Stimulated activated CD4-positive, alpha-beta T cell treated with anti-CD3 and anti-CD28 coated beads, Interleukin-4, amount 100 ng/mL, for 24 hours (primary cell): ENCODE measurements at regions not wholly inside any gene's neighbourhood (a gene's known extent, or its start where the extent isn't known, plus 50 kb on each side); places are given as distances from the start of the nearest gene placed in this dataset.
A peak's percentile ranks its signal among the peaks of the same experiment; 100 is the strongest.

Source experiments
- DNase-seq: peaks from one replicate; pipeline ENCODE4 v3.0.0-alpha.2; 2020

DNA sequence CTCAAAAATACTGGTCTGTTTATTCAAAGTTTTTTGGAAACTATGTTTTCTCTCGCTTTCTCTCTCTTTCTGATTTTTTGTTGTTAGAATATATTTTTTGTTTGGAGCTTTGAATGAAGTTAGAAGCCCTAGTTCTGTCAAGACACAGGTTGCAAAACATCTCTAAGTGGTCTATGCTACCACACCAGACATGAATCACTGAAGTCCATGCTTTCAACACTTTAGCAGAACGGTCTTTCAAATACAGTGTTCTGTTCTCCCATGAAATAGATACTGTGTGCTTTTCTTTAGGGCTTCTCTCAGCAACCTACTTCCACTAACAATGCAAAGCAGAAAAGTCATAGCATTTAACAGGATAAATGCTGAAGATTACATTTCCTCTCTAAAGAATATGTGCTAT is 392.5 kb downstream of the TMEM167A start:
- DNase-seq: no peak

DNA sequence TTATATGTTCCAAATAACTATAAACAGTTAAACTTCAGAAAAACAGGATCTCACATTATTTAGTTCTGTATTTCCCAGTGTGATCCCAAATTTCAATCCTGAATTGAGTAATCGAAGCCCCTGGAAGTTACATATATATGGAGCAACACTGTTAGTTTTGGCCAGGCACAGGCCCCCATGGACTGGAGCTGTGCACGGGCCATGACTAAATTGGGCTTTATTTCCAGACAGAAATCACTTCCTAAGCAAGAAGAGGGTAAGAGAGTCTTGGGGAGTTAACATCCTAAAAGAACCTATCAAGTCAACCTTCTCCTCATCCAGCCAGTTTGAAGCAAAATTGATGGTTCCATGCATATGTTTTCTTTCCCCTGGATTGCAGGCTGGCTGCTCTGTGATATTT is 393.0 kb downstream of the TMEM167A start:
- no peak for DNase-seq

DNA sequence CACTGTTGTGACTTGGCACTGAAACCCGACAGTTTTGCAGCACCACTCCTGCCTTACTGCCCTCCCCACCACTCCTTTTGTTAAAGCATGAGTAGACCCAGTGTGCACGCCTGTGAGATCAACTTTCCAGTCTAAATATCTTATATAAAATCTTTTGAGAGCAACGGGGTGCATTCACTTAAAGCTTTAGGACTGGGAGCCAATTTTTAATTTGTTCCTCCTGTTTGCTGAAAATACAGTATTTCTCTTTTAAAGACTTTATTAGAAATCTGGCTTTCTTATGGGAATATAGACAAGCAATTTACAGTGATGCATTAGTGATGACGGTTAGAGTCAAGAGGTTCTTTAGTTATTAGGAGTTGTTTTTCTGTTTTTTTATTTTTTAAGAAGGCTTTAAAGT is 397.5 kb downstream of the TMEM167A start:
- DNase-seq: no peak

DNA sequence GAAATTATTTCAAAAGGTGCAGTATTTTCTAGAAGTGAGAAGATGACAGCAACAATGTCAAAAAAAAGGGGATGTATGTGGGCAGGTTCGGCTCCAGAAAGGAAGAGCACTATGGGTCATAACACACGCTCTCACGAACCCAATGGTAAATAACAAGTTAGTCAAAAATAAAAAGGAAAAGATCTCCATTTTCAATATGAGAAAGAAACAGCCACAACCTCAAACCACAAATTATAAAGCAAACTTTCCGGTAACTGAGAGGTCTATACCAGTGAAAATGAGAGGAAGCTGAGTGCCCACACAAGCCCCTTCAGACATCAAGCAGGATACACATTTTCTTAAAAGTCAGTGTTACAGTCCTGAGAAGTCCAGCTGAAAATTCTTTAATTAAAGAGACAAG is 398.5 kb upstream of the RPS23 start:
- DNase-seq: peak; percentile 25

DNA sequence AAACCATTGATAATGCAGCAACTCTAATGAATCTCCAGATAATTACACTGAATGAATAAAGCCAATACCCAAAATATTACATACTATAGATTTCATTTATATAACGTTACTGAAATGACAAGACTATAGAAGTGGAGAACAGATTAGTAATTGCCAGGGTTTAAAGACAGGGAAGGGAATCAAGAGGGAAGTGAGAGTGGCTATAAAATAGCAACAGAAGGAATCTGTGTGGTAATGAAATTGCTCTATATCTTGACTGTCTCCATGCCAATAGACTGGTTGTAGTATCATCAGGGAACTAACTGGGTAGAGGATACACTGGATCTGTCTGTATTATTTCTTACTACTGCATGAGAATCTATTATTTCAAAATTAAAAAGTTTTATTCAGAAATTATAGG is 396.5 kb upstream of the RPS23 start:
- DNase-seq: no peak

DNA sequence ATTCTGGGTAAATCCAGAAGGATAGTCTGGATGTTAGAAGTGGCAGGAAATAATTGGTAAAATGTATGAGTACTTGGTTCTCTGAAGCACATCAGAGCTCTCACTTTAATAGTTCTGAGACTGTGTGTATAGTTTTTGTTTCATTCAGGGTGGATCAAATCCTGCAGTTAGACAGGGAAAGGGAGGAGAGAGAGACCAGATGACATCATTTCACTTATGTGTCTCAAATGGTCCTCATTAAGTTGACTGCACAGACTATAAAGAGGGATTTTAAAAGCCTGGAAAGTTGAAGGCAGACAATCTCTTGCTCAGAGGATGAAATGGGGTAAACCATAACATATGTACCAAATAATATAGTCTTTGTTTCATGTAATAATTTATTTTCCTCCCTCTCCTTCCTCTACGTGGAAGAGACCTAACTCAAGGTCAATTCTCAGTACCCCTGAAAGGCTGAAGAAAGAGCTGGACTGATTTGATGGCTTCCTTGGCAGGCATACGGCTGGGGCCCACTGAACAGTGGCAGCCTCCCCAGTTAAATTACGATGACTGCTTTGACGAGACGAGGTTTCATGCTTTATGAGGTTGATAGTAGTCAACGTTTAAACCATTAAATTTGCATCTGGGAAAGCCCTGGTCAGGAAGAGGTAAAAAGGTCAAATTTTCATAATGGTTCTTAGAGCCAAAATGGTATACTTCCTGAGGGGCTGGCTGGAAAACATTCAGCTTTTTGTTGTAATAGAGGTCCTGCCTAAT is 395.1 kb upstream of the RPS23 start:
- no peak for DNase-seq

DNA sequence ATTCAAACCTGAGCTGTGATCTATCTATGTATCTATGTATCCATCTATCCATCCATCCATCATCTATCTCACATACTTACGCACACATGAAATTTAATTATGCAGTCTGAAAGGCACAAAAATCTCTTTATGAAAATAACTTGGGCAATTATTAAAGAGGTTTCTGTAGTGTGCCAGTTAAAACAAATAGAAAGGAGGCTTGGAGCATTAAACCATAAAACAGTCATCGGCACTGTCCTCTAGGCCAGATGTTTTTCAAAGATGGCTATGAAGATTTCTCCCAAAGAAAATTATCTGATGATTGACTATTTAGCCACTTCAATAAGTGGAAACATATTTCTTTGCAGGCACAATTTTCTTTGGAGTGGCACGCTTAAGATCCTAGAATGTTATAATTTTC is 392.5 kb upstream of the RPS23 start:
- no peak for DNase-seq

DNA sequence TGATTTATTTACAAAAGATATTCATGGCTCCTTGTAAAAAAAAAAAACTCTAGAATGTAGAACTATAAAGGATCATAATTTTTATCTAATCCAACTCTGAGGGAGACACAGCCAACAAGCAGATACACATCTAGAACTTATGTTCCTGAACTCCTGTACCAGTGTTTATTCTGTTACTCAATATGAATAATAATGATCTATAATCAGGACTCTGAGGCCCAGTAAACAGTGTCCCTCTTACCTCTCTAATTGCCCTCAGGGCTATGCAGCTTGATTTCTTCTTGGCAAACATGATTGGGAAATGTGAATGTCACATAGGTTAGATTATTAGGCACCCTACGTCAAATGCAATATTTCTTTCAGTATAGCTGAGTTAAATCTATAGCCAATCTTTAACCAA is 391.6 kb upstream of the RPS23 start:
- no peak for DNase-seq

DNA sequence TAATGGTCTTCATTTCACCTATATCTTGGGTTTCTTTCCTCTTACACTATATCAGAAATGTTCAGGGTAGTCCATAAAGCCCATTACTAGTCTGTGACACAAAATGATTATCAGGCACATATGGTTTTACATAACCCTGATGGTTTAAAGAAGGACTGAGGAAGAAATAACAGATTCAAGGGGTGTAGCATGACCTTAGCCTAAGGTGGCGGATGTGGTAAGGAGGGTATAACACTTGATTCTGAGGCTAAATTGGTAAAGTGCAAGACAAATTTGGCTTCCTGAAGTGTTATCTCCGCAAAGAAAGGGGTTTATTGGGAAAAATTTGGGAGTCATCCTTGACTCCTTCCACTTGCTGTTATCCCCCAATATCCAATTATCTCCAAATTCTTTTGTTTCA is 388.2 kb upstream of the RPS23 start:
- no peak for DNase-seq

DNA sequence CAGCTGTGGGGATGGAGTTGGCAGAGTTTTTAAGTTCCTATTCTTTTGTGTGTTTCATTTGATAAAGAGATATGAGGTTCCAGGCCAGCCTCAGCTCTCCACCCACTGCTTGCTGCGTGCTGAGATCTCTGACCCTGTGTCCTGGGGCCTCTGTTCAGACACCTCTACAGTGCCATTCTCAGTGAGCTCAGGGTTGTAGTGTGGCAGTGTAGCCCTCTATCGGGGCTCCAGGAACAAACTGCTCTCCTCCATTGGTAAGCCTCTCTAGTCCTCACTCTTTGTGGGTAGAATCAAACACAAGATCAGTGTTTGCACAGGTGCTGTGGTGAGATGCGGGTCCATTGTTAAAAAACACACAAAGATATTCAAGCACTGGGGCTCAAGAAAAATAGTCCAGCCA is 386.6 kb upstream of the RPS23 start:
- DNase-seq: no peak

DNA sequence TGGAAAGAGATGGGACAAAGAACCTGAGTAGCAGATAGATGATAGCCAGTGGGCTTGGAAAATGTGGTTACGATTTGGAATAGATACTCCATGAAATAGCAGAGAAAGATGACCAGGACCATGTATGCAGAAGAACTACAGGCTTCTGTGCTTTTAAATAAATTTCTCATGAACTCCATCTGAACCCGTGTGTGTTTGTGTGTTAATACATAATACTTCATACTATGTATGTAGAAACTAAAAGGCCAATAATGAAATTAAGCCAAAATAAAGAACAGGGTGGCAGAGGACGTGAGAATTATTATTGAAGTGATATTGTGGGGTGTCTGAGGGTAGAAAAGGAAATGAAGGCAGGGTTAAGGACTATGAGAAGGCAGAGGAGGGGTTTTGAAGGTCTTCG is 385.1 kb upstream of the RPS23 start:
- DNase-seq: no peak

DNA sequence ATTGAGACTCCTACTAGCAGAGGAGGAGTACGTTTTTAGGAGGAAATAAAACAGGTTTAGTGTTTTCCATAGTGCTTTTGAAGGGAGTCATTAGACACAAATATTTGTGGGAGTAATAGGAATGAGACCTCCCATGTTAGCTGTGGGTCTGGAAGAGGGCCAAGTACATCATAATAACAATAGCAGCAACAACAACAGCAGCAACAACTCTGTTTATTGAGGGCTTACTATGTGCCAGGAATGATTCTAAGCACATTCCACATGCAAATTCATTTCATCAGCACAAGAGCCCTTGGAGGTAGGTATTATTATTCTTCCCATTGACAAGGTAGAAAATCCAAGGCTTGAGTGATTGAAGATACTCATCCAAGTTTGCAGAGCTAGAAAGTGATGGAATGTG is 384.2 kb upstream of the RPS23 start:
- no peak for DNase-seq

DNA sequence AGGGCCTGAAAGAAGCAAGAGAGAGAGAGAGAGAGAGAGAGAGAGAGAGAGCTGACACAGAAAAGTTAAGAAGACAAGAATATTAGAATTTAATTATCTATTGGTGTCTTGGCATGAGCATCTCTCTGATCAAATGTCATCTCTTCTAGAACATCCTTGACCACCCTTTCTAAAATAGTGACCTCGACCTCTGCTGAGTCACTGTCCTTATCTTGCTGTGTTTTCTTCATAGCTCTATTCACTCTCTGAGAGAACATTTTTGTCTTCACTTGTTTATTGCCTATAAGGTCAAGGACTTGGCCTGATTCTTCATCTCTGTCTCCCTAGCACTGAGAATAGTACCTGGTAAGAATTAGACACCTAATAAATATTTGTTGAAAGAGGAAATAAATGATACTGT is 383.8 kb upstream of the RPS23 start:
- no peak for DNase-seq

DNA sequence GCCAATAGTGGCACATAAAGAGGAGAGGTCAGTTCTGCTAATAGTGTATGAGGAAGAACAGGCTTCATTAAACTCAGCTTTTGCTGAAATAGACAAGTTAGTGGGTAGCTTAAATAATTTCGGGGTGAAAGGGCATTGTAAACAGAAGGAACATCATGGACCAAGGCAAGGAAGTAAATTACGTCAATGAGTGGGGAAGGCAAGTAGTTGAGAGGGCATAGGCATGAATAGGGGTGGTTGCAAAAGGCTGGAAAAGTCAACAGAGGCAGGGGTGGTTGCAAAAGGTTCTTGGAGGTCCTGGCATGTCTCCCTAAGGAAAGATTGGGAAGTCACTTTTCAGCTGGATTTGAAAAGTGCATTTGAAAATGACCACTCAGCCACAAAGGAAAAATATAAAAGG is 383.3 kb upstream of the RPS23 start:
- no peak for DNase-seq

DNA sequence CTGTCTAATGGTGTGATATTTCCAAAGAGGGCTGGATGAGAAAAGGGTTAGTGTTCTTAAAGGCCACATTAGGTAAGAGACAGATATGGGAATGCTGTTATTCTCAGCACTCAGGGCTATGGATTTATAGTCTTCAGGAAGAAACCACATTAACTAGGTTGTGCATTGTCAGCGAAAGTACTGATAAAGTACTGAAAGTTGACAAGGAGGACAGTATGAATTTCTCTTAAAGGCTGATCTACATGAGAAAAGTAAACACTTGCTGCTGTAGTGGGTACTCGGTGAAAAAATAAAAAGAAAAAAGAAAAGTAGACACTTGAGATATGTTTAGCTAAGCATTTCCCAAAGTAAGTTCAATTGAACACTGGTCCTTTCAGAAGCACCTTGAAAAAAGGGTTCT is 381.0 kb upstream of the RPS23 start:
- DNase-seq: no peak

DNA sequence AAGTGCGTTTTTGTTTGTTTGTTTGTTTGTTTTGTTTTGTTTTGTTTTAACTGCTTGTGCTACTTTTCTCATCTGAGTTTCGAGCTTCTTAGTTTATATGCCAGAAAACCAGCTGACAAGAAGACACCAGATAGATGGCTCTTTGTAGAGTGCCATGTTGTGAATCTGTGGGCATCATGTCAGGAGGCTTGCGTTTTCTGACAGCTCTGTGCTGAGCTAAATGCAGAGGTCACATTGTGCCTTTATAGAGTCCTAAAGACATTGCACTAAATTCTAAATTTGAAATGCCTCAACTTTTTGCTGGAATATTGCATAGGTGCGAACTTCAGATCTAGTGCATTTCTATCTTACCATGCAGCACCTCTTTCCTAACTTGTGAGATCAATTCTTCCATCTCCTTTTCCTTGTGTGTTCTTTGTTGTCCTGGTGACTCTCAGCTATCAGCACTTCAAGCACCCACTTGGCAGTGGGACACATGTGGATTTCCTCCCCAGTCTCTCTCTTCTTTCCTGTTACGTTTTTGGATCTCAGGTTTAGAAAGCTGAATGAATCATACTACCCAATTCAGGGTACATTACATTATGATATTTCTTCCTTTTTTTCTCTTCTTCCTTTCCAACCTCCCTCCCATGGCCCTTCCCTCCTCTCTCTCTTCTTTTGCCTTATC is 379.0 kb upstream of the RPS23 start:
- DNase-seq: no peak

DNA sequence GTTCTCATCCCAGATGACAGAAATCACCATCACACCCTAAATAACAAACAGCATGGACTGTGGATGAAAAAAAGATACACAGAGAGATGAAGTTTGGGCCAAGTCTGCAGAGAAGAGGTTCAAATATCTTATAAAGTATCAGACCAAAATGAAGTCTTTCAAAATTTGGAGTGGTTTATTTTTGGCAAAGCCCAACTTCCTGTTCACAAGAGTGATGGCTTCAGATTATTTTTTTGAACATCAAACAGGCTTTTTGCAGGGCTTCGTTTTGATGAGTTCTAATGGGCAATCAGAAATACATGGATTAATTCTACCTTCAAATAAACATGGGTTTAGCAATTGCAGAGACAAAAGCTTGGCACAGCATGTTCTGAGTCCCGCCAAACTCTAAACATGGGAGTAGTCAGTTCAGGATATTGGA is 378.2 kb upstream of the RPS23 start:
- no peak for DNase-seq

DNA sequence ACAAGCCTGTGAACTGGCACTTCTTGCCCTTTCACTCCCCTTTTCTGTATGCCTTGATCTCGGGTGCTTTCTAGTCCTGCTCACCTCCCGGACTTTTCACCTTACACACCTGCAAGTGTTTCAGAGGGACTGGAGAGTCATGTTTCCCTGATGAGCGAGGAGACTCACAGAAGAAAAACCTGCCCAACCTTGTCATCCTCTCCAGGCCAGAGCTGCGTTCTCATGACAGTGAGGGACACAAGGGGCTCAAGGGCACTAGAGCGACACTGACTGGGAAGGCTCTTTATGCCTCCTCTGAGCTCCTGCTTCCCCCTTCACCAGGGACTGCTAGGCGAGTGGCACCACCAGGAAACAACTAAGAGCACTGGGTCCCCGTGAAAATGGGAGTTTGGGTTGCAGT is 376.9 kb upstream of the RPS23 start:
- DNase-seq: no peak

DNA sequence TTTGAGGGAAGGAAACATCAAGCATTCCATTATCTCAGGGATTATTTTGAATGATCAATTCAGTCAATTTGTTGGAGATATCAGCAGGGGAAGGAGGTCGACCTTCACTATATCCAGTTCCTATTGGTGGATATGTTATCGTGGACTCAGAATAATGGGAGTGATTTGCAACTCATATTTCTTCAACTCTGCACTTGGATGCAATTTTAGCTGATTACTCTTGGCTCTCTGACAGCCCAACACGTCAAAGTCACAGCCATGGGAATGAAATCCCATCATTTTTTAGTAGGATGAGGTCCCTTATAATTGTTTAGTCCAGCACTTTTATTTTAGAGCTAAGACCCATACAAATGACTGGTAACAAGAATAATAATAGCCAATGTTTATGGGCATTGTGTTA is 371.8 kb upstream of the RPS23 start:
- no peak for DNase-seq

DNA sequence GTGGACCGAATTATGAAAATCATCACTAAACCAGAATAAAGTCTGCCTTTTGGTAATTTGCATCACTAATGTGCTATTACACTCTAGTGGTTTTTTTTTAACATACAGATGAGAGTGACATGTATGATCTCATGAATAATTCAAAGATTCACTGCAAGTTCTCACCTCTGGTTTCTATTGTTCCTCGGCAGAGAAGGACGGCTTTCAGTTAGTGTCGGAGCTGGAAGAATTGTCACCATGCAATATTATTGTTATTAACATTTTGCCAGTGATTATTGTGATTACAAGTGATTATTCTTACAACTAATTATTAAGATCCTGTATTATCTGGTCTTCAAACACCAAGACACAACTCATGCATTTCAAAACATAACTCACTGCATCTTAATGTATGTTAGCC is 366.6 kb upstream of the RPS23 start:
- no peak for DNase-seq

DNA sequence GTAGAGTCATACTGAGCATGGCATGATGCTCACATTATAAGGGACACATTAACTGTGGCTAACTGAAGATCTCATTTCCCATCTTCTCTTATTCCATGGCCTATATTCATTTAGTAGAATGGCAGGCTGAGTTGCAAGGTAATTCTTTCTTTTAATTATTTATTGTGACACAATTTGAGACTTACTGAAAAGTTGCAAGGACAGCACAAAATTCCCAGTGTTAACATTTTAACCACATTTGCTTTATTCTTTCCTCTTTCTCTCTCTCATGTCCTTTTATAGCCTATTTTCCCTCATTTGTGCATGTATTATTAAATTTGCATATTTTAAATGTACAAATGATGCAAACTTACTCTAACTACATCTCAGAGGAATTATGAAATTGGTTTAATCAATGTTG is 366.1 kb upstream of the RPS23 start:
- no peak for DNase-seq

DNA sequence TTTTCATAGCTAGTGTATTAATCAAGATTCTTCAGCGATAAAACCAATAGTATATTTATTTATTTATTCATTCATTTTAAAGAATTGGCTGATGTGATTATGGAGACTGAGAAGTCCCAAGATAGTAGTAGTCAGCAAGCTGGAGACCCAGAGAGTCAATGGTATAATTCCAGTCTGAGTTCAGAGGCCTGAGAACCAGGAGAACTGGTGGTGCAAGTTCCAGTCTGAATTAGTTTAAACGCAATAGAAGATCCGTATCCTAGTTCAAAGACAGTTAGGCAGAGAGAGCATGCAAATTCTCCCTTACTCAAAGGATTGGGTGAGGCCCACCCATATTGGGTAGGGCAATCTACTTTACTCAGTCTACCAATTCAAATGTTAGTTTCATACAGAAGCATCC is 364.2 kb upstream of the RPS23 start:
- no peak for DNase-seq

DNA sequence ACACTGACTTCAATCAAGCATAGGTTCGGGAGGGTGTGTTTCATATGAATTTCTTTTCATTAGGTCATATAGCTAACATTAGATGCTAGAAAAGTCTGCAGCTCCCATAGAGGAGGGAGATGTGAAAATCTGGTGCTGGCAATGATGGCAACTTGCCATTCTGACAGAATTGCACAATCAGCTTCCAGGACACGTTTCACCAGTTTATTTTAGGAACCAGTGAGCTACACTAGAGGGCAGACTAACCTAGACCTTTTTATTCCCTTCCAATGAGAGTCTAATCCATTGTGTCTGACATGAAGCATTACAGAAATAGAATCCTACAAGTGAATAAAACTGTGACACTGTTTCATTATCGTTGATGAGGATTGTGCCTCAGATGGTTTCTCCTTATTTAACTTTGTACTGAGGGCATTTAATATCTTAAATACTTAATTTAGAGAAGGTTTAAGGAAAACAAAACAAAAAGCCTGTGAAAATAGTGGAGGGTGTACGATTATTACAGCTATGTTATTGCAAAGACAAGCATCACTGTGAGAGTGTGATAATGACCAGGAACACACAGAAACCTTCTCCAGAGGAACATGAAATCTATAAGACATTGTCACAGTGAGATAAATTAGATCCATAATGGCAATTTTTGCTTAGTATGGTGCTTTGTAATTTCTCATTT is 363.3 kb upstream of the RPS23 start:
- peak; percentile 6 for DNase-seq

DNA sequence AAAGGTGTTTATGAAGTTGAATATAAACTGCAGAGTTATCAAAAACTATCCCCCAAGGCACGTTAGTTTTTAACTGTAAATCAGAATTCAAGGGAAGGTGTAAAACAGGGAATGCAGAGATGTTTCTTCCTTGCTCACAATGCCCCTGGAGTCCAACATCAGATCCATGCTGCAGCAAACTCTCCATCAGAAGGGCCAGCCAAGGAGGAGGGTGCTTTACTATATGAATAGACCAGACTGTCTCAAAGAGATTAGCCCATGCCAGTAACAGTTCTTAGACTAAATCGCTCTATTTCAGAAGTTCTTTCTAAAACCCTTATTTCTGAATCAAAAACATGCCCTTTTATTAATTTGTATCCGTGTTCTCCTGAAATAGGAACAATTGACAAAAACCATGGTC is 362.8 kb upstream of the RPS23 start:
- DNase-seq: no peak
